HCT116 (cell line): ENCODE measurements at regions not wholly inside any gene's neighbourhood (a gene's known extent, or its start where the extent isn't known, plus 50 kb on each side); places are given as distances from the start of the nearest gene placed in this dataset.

ENCODE experiments used
- ATAC-seq: fragments of 200-7000 bp; cut with Tn5 transposase; 2 replicates; pipeline ENCODE4 v1.9.1; 2020; ENCODE audit warnings: mild to moderate bottlenecking, moderate library complexity
- BruUV-seq: library from RNA; stranded (reverse); fragments of 400-500 nt; replicated peaks from 2 replicates; lab custom pipeline; 2021; lab: Mats Ljungman, UMichigan
- CTCF ChIA-PET: fragments of 300-600 bp; sonication (Branson Sonifier 250); formaldehyde crosslinking; loops from one replicate; lab custom pipeline; 2021; ENCODE audit warnings: antibody characterized with exemption; lab: Charles Lee
- POLR2A ChIA-PET: fragments of 300-600, 350-600 bp; sonication (Branson Sonifier 250); formaldehyde crosslinking; loops from one replicate; lab custom pipeline; 2021; ENCODE audit warnings: antibody characterized with exemption; lab: Charles Lee
- RAD21 ChIA-PET, 2 experiments: fragments of 300-600 bp; sonication (Branson Sonifier 250); formaldehyde crosslinking; loops; one replicate each; lab custom pipeline; 2023; ENCODE audit warnings: low total read pairs in 2 of 2; ENCODE audit not compliant: uncharacterized antibody in 2 of 2, unreplicated experiment in 2 of 2, low non-redundant PET in 1 of 2; lab: Charles Lee
- DNase-seq: peaks from one replicate; pipeline ENCODE4 v3.0.0-alpha.2; 2010; ENCODE audit warnings: low read depth, low spot score
- H2AFZ ChIP-seq: fragments of 200-600 bp; shearing (Covaris generic), sonication (generic); 2 replicates; pipeline ENCODE4 v1.6.1; 2017; ENCODE audit warnings: low read depth, mixed run types, mixed read lengths, antibody characterized with exemption, low read length; ENCODE audit not compliant: poor library complexity, severe bottlenecking
- H3K27ac ChIP-seq: 2 replicates; pipeline ENCODE4 v1.5.1; 2012; ENCODE audit warnings: low read depth, low read length
- H3K27me3 ChIP-seq: fragments of 200-600 bp; sonication (generic); 2 replicates; pipeline ENCODE4 v1.6.1; 2016; ENCODE audit warnings: mixed run types, low read length, mixed read lengths; ENCODE audit not compliant: insufficient read depth
- H3K36me3 ChIP-seq, 2 experiments: fragments of 200-500 bp in 1 of 2; fragments of 200-600 bp in 1 of 2; sonication (Bioruptor generic) in 1 of 2; sonication (generic) in 1 of 2; 2 replicates each; pipeline versions ENCODE4 v1.5.1 to v1.6.1; 2014 to 2016; ENCODE audit warnings: low read length in 2 of 2, inconsistent platforms in 1 of 2, mixed read lengths in 1 of 2, mixed run types in 1 of 2; ENCODE audit not compliant: insufficient read depth in 2 of 2, control insufficient read depth in 1 of 2
- H3K4me1 ChIP-seq, 2 experiments: fragments of 200-600 bp in 1 of 2; sonication (generic) in 1 of 2; 2 replicates each; pipeline versions ENCODE4 v1.5.1 to v1.6.1; 2012 to 2017; ENCODE audit warnings: low read length in 2 of 2, inconsistent platforms in 1 of 2, mild to moderate bottlenecking in 1 of 2, mixed read lengths in 1 of 2, mixed run types in 1 of 2, moderate library complexity in 1 of 2; ENCODE audit not compliant: insufficient read depth in 2 of 2, control insufficient read depth in 1 of 2
- H3K4me2 ChIP-seq: fragments of 200-600 bp; sonication (generic); 2 replicates; pipeline ENCODE4 v1.6.1; 2017; ENCODE audit warnings: mixed run types, low read length, mixed read lengths
- H3K4me3 ChIP-seq, 2 experiments: fragments of 200-600 bp in 1 of 2; sonication (generic) in 1 of 2; replicated peaks in 1 of 2; 2 replicates each; pipeline ENCODE4 v1.5.1; 2011 to 2016; ENCODE audit warnings: low read length in 2 of 2, control low read depth in 1 of 2, low read depth in 1 of 2, mild to moderate bottlenecking in 1 of 2, mixed read lengths in 1 of 2, mixed run types in 1 of 2
- H3K79me2 ChIP-seq: fragments of 200-600 bp; sonication (generic); 2 replicates; pipeline ENCODE4 v1.6.1; 2017; ENCODE audit warnings: mild to moderate bottlenecking, mixed run types, low read length, moderate library complexity, mixed read lengths; ENCODE audit not compliant: insufficient read depth
- H3K9ac ChIP-seq: fragments of 200-600 bp; sonication (generic); 2 replicates; pipeline ENCODE4 v1.6.1; 2016; ENCODE audit warnings: low read length, mixed read lengths
- H3K9me2 ChIP-seq: fragments of 200-600 bp; sonication (generic), shearing (Covaris generic); 2 replicates; pipeline ENCODE4 v1.6.1; 2017; ENCODE audit warnings: mixed run types, mild to moderate bottlenecking, moderate library complexity; ENCODE audit not compliant: insufficient read depth
- H3K9me3 ChIP-seq, 2 experiments: fragments of 200-500 bp in 1 of 2; fragments of 200-600 bp in 1 of 2; sonication (Bioruptor generic) in 1 of 2; sonication (generic) in 1 of 2; 2 replicates each; pipeline ENCODE4 v1.6.1; 2014 to 2017; ENCODE audit warnings: low read length in 2 of 2, mixed read lengths in 2 of 2, inconsistent platforms in 1 of 2, low read depth in 1 of 2, mild to moderate bottlenecking in 1 of 2, mixed run types in 1 of 2, moderate library complexity in 1 of 2; ENCODE audit not compliant: control insufficient read depth in 1 of 2, insufficient read depth in 1 of 2
- H4K20me1 ChIP-seq: fragments of 200-600 bp; sonication (generic), shearing (Covaris generic); 2 replicates; pipeline ENCODE4 v1.6.1; 2017; ENCODE audit warnings: mixed run types, mild to moderate bottlenecking, moderate library complexity; ENCODE audit not compliant: insufficient read depth
- CTCF ChIP-seq, 3 experiments: fragments of 200-600 bp in 1 of 3; sonication (generic) in 1 of 3; IDR thresholded peaks in 2 of 3; conservative IDR thresholded peaks in 1 of 3; 2 replicates each; pipeline ENCODE4 v1.5.1; 2012 to 2017; ENCODE audit warnings: low read depth in 2 of 3, low read length in 2 of 3, antibody characterized with exemption in 1 of 3, borderline replicate concordance in 1 of 3, control low read depth in 1 of 3, mild to moderate bottlenecking in 1 of 3, mixed read lengths in 1 of 3, mixed run types in 1 of 3, moderate library complexity in 1 of 3; ENCODE audit not compliant: insufficient read depth in 1 of 3
- EZH2phosphoT487 ChIP-seq: fragments of 200-600 bp; IDR thresholded peaks from 2 replicates; pipeline ENCODE4 v1.6.1; 2018; ENCODE audit warnings: antibody characterized with exemption, borderline replicate concordance
- FOSL1 ChIP-seq: IDR thresholded peaks from 2 replicates; pipeline ENCODE4 v1.6.1; 2012; ENCODE audit warnings: low read depth
- POLR2A ChIP-seq: IDR thresholded peaks from 2 replicates; pipeline ENCODE4 v1.7.0; 2011; ENCODE audit warnings: borderline replicate concordance; ENCODE audit not compliant: insufficient read depth, insufficient read length; ENCODE audit errors: extremely low read depth
- POLR2AphosphoS5 ChIP-seq: IDR thresholded peaks from 2 replicates; pipeline ENCODE4 v1.6.1; 2011; ENCODE audit warnings: mild to moderate bottlenecking, low read depth, low read length, moderate library complexity
- SIN3A ChIP-seq: IDR thresholded peaks from 2 replicates; pipeline ENCODE4 v1.6.1; 2012; ENCODE audit warnings: low read depth
- TCF7L2 ChIP-seq: IDR thresholded peaks from 2 replicates; pipeline ENCODE4 v1.7.0; 2011; ENCODE audit warnings: borderline replicate concordance, inconsistent platforms; ENCODE audit not compliant: insufficient read depth, insufficient read length; ENCODE audit errors: extremely low read depth
- ZNF274 ChIP-seq: fragments of 200-500 bp; sonication (Bioruptor generic); IDR thresholded peaks from 2 replicates; pipeline ENCODE4 v1.6.1; 2014; ENCODE audit warnings: mild to moderate bottlenecking, low read depth, low read length, inconsistent platforms
- intact Hi-C: fragments of 100-400 bp; cut with micrococcal nuclease; formaldehyde crosslinking; loops from 2 replicates; pipeline ENCODE4 v1.10.0; 2022

GRCh38 chr12:81968421-81968820 is 209.3 kb upstream of the PPFIA2 start:
- DNase-seq, result no peak
- BruUV-seq, result no TSS peak

More at GRCh38 chr12:81968421-81968820, 209.3 kb upstream of the PPFIA2 start:
- Histone ChIP-seq H4K20me1 (no peaks in the 10 kb centered on the region), H3K4me3 (no peak overlapping the region), H3K36me3 (no peaks in the 10 kb centered on the region), H2AFZ (no peak overlapping the region), H3K27me3 (no peaks in the 10 kb centered on the region), H3K27ac (no peak overlapping the region), H3K4me1 (no peaks in the 10 kb centered on the region), H3K9me2 (no peaks in the 10 kb centered on the region), H3K9ac (no peak overlapping the region), H3K79me2 (no peaks in the 10 kb centered on the region), H3K9me3 (no peaks in the 10 kb centered on the region), H3K4me2 (no peak overlapping the region)
- POLR2A ChIA-PET, result no interaction called here
- intact Hi-C loops, result no loop called here
- no peak for TF ChIP-seq CTCF (IDR thresholded peaks at IDR 0.05 in 2 of 3, conservative IDR thresholded peaks at IDR 0.05 in 1 of 3; ENCODE audit: borderline replicate concordance in 1 of 3, insufficient read depth in 1 of 3, low read depth in 2 of 3, low read length in 2 of 3)
- no peak for TF ChIP-seq POLR2AphosphoS5
- no peak for TF ChIP-seq FOSL1
- TF ChIP-seq POLR2A, result no peak
- TF ChIP-seq EZH2phosphoT487, result no peak
- TF ChIP-seq SIN3A, result no peak
- TF ChIP-seq TCF7L2, result no peak
- TF ChIP-seq ZNF274, result no peak
- no peak for ATAC-seq
- CTCF ChIA-PET, result no interaction called here
- RAD21 ChIA-PET, result no interaction called here
